LNCaP clone FGC (cell line): ENCODE measurements at regions not wholly inside any gene's neighbourhood (a gene's known extent, or its start where the extent isn't known, plus 50 kb on each side); places are given as distances from the start of the nearest gene placed in this dataset.
"Not testable (repeated sequence)": the region's sequence is repeated elsewhere in the genome, so short reads cannot be mapped to it uniquely, and the experiment has no call there.

Experiments
- DNase-seq: peaks from one replicate; pipeline ENCODE4 v3.0.0-alpha.2; 2011; ENCODE audit warnings: low read depth
- H3K4me3 ChIP-seq: 2 replicates; pipeline ENCODE4 v1.5.1; 2011; ENCODE audit warnings: mild to moderate bottlenecking, low read depth, low read length, control low read depth
- CTCF ChIP-seq: IDR thresholded peaks from 2 replicates; pipeline ENCODE4 v1.5.1; 2012; ENCODE audit warnings: mild to moderate bottlenecking; ENCODE audit not compliant: control insufficient read depth, insufficient read depth; ENCODE audit errors: extremely low read depth

- no peak for TF ChIP-seq CTCF
- no peak for DNase-seq
- H3K4me3 ChIP-seq = no peak overlapping the region
Measured at GRCh38 chr12:47361389-47362021, 281.7 kb upstream of the AMIGO2 start.

DNA sequence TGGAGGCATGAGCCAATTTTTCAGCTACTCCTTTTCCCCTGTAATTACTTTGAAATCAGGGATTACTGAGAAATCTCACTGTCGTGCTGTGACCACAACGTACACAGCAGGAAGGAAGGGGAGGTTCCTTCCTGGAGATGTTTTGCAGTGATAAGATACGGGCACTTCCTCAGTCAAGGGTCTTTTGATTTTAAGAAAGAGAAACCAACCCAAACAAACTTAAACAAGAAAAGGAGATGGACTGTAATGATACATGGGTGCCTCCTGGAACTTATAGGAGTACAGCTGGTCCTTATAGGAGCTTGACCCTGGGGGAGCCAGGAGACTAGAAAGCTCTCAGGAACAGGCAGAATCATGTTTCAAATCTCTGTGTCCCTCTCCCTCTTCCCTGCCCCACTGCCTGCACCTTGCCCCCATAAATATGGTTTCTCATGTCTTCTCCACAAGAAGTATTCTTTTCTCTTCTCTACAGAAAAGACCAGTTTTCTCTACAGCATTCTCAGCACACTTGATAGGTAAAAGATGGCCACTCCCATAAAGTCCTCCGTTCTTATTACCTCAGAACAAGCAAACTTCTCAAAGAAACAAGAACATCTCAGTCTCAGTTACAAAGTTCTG lies 281.1 kb upstream of the AMIGO2 start:
- TF ChIP-seq CTCF = no peak
- DNase-seq = no peak
- H3K4me3 ChIP-seq = no peak overlapping the region

DNA sequence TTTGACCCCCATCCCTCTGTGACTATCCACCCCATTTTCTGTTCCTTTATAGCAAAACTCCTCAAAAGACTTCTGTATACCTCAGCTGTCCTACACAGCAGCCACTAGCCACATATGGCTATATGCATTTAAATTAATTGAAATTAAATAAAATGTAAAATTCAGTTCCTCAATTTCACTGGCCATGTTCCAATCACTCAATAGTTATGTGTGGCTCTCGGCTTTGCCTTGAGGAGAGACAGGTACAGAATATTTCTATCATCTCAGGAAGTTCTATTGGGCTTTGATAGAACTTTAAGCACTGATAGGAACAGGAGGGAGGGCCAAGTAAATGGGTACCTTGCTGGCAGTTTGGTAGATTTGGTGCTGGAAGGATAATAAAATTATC lies 280.3 kb upstream of the AMIGO2 start:
- DNase-seq = no peak
- no peak for TF ChIP-seq CTCF
- no peak overlapping the region for H3K4me3 ChIP-seq

DNA sequence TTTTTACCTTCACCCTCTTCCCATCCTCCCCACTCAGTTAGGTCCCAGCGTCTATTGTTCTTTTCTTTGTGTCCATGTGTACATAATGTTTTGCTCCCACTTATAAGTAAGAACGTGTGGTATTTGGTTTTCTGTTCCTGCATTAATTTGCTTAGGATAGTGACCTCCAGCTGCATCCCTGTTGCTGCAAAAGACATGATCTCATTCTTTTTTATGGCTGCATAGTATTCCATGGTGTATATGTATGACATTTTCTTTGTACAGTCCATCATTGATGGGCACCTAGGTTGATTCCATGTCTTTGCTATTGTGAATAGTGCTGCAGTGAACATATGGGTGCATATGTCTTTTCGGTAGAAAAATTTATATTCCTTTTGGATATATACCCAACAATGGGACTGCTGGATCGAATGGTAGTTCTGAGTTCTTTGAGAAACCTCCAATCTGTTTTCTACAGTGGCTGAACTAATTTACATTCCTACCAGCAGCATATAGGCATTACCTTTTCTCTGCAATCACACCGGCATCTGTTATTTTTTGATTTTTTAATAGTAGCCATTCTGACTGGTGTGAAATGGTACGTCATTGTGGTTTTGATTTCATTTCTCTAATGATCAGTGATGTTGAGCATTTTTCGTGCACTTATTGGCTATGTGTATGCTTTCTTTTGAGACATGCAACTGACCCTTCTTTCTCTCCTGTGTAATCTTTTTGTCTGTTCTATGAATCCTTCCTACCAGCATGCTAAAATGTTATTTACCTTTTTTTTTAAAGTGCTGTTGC lies 279.7 kb upstream of the AMIGO2 start:
- TF ChIP-seq CTCF = no peak
- no peak for DNase-seq
- H3K4me3 ChIP-seq = no peak overlapping the region

DNA sequence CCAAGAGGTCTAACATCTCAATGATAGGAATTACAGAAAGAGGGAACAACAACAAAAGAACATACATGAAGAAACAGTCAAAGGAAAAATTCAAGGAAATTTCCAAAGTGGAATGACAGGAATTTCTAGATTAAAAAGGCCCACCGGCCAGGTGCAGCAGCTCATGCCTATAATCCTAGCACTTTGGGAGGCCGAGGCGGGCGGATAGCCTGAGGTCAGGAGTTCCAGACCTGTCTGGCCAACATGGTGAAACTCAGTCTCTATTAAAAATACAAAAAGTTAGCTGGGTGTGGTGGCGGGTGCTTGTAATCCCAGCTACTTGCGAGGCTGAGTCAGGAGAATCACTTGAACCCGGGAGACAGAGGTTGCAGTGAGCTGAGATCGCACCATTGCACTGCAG lies 277.2 kb upstream of the AMIGO2 start:
- DNase-seq = not testable (repeated sequence)

GRCh38 chr12:47356129-47356700 lies 276.5 kb upstream of the AMIGO2 start:
- TF ChIP-seq CTCF = no peak
- H3K4me3 ChIP-seq = no peak overlapping the region
- DNase-seq = no peak

More for the DNA sequence above, 277.2 kb upstream of the AMIGO2 start:
- not testable (repeated sequence) for H3K4me3 ChIP-seq

- TF ChIP-seq CTCF = no peak
- DNase-seq = no peak
- H3K4me3 ChIP-seq = no peak overlapping the region
Measured at GRCh38 chr12:47353508-47353907, 273.7 kb upstream of the AMIGO2 start.
